ENCODE measurements at regions not wholly inside any gene's neighbourhood (a gene's known extent, or its start where the extent isn't known, plus 50 kb on each side); places are given as distances from the start of the nearest gene placed in this dataset.

DNA sequence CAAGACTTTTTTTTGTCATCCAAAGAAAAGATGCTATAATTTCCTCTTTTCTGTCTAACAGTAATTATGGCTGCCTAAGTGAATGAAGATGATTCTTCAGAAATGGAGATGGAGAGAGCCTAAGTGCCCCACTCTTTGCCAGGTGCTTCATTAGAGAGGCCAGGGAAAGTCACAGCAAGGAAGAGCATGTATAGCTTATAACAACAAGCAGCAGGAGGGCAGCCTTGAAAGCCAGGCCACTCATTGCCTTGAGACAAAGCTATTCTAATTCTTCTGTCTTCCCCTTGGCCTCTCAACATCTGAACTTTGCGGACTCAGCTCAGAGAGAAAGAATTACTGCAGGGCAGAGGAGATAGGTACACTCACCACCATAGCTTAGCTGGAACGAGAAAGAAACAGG is 112.0 kb upstream of the ZNF366 start:
- Histone ChIP-seq H4K20me1 (ENCODE audit: insufficient read depth) (no peaks in the 10 kb centered on the region), H3K4me2 (no peak overlapping the region), H3K27ac (no peak overlapping the region), H3K79me2 (ENCODE audit: insufficient read depth, low read depth) (no peaks in the 10 kb centered on the region), H3K27me3 (ENCODE audit: insufficient read depth, low read depth) (no peaks in the 10 kb centered on the region), H2AFZ (ENCODE audit: low read depth) (no peak overlapping the region), H3K9ac (no peak overlapping the region), H3K36me3 (ENCODE audit: insufficient read depth) (no peaks in the 10 kb centered on the region), H3K4me3 (IDR thresholded peaks at IDR 0.05; ENCODE audit: insufficient read depth, low read depth, low read length) (no peak overlapping the region), H3K4me1 (ENCODE audit: low read depth, poor library complexity, severe bottlenecking) (no peaks in the 10 kb centered on the region)
- TF ChIP-seq, protein P1, sequence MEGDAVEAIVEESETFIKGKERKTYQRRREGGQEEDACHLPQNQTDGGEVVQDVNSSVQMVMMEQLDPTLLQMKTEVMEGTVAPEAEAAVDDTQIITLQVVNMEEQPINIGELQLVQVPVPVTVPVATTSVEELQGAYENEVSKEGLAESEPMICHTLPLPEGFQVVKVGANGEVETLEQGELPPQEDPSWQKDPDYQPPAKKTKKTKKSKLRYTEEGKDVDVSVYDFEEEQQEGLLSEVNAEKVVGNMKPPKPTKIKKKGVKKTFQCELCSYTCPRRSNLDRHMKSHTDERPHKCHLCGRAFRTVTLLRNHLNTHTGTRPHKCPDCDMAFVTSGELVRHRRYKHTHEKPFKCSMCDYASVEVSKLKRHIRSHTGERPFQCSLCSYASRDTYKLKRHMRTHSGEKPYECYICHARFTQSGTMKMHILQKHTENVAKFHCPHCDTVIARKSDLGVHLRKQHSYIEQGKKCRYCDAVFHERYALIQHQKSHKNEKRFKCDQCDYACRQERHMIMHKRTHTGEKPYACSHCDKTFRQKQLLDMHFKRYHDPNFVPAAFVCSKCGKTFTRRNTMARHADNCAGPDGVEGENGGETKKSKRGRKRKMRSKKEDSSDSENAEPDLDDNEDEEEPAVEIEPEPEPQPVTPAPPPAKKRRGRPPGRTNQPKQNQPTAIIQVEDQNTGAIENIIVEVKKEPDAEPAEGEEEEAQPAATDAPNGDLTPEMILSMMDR (conservative IDR thresholded peaks at IDR 0.05; ENCODE audit: low read depth, low read length): no peak

DNA sequence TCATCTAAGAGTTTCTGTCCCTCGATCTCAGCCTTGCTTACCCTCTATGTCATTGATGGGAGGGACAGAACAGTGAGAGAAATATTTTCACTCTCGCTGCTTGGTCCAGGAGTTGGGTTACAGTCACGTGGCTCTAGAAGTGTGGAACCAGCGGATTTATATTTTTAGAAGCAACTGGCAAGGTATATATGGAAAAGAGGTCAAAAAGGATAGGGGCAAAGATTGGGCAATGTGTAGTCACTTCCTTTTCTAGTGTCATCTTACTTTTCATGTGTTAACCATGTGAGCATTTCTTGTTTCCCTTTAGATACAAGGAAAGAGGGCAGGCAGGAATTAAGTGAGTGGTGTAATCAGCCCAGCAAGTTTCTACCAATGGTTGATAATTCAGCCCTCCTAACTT is 111.5 kb upstream of the ZNF366 start:
- H3K79me2 ChIP-seq (ENCODE audit: insufficient read depth, low read depth): no peaks in the 10 kb centered on the region
- H3K27me3 ChIP-seq (ENCODE audit: insufficient read depth, low read depth): no peaks in the 10 kb centered on the region
- no peaks in the 10 kb centered on the region for H4K20me1 ChIP-seq (ENCODE audit: insufficient read depth)
- H3K4me3 ChIP-seq (IDR thresholded peaks at IDR 0.05; ENCODE audit: insufficient read depth, low read depth, low read length): no peak overlapping the region
- H3K36me3 ChIP-seq (ENCODE audit: insufficient read depth): no peaks in the 10 kb centered on the region
- H3K9ac ChIP-seq: no peak overlapping the region
- H2AFZ ChIP-seq (ENCODE audit: low read depth): no peak overlapping the region
- H3K4me2 ChIP-seq: no peak overlapping the region
- H3K27ac ChIP-seq: no peak overlapping the region
- TF ChIP-seq, protein P1 (conservative IDR thresholded peaks at IDR 0.05; ENCODE audit: low read depth, low read length): no peak
- H3K4me1 ChIP-seq (ENCODE audit: low read depth, poor library complexity, severe bottlenecking): no peaks in the 10 kb centered on the region

GRCh38 chr5:72615061-72615460 is 107.9 kb upstream of the ZNF366 start:
- no peaks in the 10 kb centered on the region for H3K4me1 ChIP-seq (ENCODE audit: low read depth, poor library complexity, severe bottlenecking)
- TF ChIP-seq, protein P1 (conservative IDR thresholded peaks at IDR 0.05; ENCODE audit: low read depth, low read length): no peak
- no peaks in the 10 kb centered on the region for H3K36me3 ChIP-seq (ENCODE audit: insufficient read depth)
- H3K4me2 ChIP-seq: no peak overlapping the region
- no peak overlapping the region for H3K4me3 ChIP-seq (IDR thresholded peaks at IDR 0.05; ENCODE audit: insufficient read depth, low read depth, low read length)
- H3K27ac ChIP-seq: no peak overlapping the region
- no peak overlapping the region for H3K9ac ChIP-seq
- no peaks in the 10 kb centered on the region for H4K20me1 ChIP-seq (ENCODE audit: insufficient read depth)
- no peak overlapping the region for H2AFZ ChIP-seq (ENCODE audit: low read depth)
- H3K27me3 ChIP-seq (ENCODE audit: insufficient read depth, low read depth): no peaks in the 10 kb centered on the region
- H3K79me2 ChIP-seq (ENCODE audit: insufficient read depth, low read depth): no peaks in the 10 kb centered on the region

GRCh38 chr5:72613515-72613914 is 106.3 kb upstream of the ZNF366 start:
- H3K36me3 ChIP-seq (ENCODE audit: insufficient read depth): no peaks in the 10 kb centered on the region
- H3K9ac ChIP-seq: no peak overlapping the region
- H3K4me3 ChIP-seq (IDR thresholded peaks at IDR 0.05; ENCODE audit: insufficient read depth, low read depth, low read length): no peak overlapping the region
- no peaks in the 10 kb centered on the region for H3K4me1 ChIP-seq (ENCODE audit: low read depth, poor library complexity, severe bottlenecking)
- H3K79me2 ChIP-seq (ENCODE audit: insufficient read depth, low read depth): no peaks in the 10 kb centered on the region
- H3K27me3 ChIP-seq (ENCODE audit: insufficient read depth, low read depth): no peaks in the 10 kb centered on the region
- no peak overlapping the region for H2AFZ ChIP-seq (ENCODE audit: low read depth)
- no peaks in the 10 kb centered on the region for H4K20me1 ChIP-seq (ENCODE audit: insufficient read depth)
- H3K4me2 ChIP-seq: no peak overlapping the region
- TF ChIP-seq, protein P1 (conservative IDR thresholded peaks at IDR 0.05; ENCODE audit: low read depth, low read length): no peak
- no peak overlapping the region for H3K27ac ChIP-seq
